ENCODE measurements at regions not wholly inside any gene's neighbourhood (a gene's known extent, or its start where the extent isn't known, plus 50 kb on each side); places are given as distances from the start of the nearest gene placed in this dataset.
"Not testable (repeated sequence)": the region's sequence is repeated elsewhere in the genome, so short reads cannot be mapped to it uniquely, and the experiment has no call there.

DNA sequence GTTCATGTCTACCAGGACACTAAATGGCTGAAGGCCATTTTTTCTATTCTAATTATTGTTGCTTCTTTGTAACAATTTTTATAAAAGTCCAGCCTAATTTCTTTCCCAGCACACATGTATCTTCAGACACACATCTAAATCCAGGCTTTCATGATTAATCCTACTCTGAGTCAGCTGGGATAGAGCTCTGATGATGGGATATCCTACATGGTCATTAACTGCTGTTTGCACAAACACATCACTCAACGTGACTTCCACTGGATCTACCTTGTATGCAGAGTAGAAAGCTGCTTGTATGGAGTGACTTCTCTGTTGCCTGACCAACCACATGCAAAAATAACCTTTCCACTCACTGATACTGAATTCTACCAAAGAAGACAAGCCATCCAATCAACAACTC lies 260.9 kb downstream of the AHR start:
- no peak for DNase-seq

DNA sequence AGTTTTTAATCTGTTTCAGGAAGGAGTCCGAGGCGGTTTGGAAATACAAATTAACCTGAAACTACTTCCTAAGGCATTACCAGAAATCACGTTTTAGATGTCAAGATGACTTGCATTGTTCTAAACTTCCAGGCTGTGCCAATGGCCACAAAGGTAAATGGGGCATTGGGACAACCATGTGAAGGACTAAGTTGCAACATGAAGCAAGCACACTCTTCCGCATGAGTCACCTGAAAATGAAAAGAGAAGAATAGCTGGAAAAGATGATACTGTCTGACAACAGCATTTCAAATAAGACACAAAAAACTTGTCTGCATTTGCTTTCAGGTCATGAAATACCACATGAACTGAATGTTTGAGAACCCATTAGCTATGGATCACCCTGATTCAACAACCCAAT lies 262.1 kb downstream of the AHR start:
- no peak for DNase-seq

DNA sequence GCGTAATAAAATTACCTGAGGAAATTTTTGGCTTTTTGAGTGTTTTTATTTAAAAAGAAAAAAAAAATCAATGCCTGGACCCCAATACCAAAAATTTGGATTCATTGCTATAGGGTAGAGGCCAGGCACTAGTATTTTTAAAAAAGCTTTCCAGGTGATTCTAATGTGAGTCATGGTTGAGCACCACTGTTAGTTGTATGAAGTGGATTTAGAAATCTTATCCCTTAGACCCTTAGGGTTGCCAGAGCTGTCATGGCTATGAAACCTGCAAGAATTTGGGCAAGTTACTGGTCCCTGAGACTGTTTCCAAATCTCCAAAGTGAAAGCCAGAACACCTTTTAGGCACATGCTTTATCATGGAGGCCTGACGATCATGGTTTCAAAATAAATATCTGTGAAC lies 262.5 kb downstream of the AHR start:
- DNase-seq = no peak

DNA sequence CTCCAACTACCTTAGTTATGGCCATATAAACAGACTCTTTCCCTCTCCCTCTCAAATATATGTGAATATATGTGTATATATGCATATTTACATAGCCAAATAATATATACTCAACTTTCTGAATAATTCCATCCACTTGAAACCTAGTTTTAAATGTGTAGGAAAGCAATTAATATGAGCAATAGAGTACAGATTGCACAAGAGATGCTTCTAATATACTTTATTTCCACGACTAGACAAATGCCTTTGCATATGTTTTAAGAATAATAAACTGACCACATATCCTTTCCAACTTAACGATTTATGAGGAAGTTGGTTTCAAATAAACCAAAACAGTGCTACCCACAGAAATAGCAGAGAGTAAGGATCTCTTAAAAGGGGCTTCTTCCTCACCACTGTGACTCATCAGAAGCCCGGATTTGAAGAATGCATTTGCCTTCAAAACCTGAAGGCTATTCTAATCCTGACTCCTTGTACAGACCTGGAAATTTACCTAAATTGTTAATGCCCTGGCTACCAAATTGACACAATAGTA lies 266.3 kb downstream of the AHR start:
- DNase-seq = no peak

GRCh38 chr7:17580141-17580540 lies 281.7 kb downstream of the AHR start:
- no peak for DNase-seq

GRCh38 chr7:17580856-17581255 lies 282.4 kb downstream of the AHR start:
- DNase-seq = no peak

GRCh38 chr7:17581301-17581700 lies 282.8 kb downstream of the AHR start:
- no peak for DNase-seq

DNA sequence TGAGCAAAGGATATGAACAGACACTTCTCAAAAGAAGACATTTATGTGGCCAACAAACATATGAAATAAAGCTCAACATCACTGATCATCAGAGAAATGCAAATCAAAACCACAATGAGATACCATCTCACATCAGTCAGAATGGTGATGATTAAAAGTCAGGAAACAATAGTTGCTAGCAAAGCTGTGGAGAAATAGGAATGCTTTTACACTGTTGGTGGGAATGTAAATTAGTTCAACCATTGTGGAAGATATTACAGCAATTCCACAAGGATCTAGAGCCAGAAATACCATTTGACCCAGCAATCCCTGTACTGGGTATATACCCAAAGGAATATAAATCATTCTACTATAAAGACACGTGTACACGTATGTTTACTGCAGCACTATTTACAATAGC lies 284.2 kb downstream of the AHR start:
- DNase-seq = not testable (repeated sequence)

GRCh38 chr7:17583786-17584185 lies 285.3 kb downstream of the AHR start:
- DNase-seq = no peak

DNA sequence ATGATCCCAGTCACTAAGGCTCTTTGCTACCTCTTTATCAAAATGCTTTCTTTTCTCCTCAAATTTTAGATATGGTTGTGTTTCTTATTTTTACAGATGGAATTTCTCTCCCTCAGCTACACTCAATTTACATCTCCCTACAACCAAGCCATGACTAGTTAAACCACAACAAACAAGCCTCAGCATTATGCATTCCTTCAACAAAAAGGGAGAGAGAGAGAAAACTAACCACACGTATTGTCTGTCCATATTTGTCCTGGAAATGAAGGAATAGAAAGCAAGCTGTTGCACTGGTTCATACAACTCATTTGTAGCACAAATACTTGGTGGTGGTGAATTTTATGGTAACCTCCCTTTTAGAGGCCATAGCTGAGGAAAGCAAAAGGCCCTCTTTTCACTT lies 286.4 kb downstream of the AHR start:
- no peak for DNase-seq

DNA sequence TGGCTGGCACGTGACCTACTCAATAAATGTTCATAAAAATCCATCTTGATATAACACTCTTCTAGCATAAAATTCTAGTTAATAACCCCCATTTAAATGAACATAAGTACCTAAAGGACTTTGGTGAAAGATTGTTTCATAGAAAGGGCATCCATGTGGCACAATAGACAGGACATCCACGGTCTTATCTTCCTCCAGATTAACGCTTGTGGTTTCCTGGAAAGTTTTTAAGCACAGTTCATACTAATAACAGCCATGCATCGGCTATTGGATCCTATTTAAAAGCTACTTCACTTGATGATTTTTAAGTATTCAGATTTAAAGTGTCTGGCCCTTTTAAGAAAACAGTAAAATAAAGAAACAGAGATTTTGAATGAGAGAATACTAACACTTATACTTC lies 288.3 kb downstream of the AHR start:
- DNase-seq = no peak

GRCh38 chr7:17588730-17589129 lies 290.3 kb downstream of the AHR start:
- no peak for DNase-seq

DNA sequence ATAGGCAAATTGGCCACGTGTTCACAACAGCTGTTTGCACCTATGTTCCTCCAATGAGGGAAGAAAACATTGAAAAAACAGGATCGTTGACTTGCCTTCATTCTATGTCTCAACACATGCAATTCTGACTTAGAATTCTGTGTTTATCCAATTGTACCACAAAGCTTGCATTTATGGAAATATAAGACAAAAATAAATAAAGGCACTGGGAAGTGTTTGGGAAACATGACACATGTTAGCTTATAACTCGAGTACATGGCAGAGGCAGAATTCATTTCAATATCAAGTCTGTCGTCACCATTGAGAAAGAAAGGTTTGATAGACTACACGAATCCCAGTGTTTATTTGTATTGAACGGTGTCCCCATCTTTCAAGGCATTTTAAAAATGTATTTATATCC lies 291.2 kb downstream of the AHR start:
- no peak for DNase-seq

- no peak for DNase-seq
Measured at GRCh38 chr7:17590221-17590620, 291.8 kb downstream of the AHR start.

GRCh38 chr7:17593819-17594419 lies 295.5 kb downstream of the AHR start:
- no peak for DNase-seq

DNA sequence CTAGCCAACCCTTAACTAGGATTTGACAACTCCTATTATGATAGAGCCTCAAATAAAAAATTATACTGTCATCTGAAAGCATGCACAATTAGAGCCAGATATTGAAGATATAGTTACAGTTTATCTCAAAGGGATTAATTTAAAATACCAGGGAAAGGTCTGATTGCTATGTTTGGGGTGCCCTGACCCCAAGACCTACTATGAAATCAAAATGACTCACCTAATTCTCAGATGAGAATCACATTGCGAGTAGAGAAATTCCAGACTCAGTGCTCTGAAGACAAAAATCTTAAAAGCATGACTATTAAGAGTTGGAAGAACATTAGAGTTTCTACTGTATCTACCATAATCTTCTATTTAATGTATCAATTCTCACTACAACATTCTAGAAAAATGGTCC lies 297.1 kb downstream of the AHR start:
- no peak for DNase-seq

DNA sequence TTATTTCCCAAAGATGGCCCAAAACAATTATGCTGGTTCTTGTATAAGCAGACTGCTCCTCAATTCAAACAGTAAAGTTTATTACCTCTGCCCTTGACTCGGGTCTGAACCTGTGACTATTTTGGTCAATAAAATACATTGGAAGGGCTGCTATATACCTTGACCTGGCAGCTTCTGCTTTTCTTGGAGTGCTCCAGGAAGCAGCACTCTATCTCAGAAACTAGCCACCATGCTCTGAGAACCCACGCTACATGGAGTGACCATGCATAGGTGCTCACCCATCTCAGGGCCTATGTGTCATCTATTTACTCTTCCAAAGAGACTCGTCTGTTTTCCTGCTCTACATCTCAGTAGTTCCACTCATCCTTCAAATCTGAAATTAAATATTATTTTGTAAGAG lies 299.9 kb downstream of the AHR start:
- DNase-seq = no peak

DNA sequence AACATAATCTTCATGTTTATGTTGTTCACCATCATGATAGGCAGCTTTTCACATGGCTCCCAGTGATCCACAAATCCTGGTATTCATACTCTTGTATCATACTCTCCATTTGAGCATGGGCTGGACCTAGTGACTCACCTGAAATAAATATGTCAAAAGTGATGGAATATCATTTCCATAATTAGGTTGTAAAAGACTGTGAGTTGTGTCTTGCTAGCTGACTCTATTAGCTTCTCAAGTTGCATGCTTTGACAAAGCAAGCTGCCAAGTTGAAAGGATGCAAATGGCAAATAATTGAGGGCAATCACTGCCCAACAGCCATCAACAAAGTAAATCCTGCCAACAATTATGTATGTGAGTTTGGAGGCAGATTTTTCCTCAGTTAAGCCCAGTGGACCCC lies 300.4 kb downstream of the AHR start:
- no peak for DNase-seq

GRCh38 chr7:17599733-17600339 lies 301.4 kb downstream of the AHR start:
- no peak for DNase-seq

DNA sequence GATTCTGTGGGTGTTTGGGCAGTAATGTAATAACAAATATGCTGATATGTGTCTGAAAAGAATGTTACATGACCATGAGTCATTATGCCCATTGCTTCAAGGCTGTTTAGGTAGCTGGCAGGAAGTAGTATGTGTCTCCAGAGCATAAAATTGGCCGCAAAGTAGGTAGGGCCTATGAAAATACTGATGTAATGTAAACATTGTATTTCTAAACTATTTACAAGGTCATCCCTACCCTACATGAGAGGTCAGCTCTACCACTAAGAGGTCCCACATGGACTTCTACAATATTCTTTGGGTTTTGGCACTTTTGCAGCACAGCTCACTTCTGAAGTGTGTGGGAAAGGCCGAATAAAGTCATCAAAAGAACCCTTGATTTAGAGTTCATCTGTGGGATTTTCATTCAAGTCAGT lies 301.9 kb downstream of the AHR start:
- no peak for DNase-seq

GRCh38 chr7:17601921-17602320 lies 303.5 kb downstream of the AHR start:
- DNase-seq = no peak

DNA sequence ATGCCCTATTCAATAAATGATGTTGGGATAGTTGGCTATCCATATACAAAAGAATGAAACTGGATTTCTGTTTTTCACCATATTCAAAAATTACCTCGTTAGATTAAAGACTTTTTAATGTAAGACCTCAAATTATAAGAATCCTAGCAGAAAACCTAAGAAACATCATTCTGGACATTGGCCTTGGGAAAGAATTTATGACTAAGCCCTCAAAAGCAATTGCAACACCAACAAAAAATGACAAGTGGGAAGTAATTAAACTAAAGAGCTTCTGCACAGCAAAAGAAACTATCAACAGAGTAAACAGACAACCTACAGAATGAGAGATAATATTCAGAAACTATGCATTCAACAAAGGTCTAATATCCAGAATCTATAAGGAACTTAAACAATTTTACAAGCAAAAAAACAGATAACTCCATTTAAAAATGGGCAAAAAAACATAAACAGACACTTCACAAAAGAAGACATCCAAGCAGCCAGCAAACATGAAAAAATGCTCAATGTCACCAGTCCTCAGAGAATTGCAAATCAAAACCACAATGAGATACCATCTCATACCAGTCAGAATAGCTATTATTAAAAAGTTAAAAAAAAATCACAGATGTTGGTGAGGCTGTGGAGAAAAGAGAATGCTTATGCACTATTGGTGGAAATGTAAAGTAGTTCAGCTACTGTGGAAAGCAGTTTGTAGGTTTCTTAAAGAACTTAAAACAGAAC lies 309.8 kb downstream of the AHR start:
- no peak for DNase-seq

DNA sequence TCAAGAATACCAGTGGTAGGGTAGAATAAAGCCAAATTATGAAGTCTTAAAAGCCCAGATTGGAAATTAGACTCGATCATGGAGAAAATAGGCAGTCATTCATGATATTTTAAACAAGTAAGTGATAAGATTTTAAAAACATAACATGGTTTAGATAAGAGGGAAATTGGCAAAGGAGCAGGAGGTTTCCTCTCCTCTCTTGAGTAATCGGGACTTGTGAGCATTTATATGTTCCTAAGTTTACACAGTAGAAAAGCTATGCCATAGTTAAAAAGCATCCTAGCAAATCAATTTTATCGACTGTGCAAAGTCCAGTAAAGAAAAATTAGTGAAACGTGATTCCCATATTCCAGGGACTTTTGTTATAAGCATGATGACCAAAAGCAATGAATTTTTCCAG lies 313.2 kb downstream of the AHR start:
- no peak for DNase-seq

DNA sequence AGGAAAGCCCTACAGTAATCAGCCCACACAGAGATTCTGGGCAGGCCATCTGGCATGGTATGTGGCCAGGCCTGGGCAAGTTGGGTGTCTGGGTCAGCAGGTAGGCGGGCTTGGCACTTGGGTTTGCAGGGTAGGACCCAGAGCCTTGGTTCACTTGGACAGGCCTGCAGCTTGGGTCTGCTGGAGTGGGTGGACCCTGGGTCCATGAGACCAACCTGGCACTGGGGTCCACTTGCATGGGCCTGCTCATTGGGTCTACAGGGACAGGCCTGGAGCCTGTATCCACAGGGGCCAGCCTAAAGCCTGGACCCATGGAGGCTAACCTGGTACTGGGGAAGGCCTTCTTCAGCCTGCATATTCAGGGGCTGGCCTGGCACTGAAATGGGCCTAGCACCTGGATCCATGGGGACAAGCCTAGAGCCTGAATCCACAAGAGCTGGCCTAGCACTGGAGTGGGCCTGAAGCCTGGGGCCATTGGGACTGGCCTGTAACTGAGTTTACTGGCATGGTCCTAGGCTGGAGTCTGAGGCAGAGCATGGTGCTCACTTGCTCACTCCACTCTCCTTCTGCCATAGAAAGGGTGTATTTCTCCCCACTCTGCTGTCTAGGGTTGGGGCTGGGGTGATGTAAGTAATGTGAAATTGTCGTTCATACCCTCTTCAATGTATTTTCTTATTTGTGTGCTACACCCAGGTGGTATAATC lies 315.0 kb downstream of the AHR start:
- no peak for DNase-seq
